ENCODE measurements at regions not wholly inside any gene's neighbourhood (a gene's known extent, or its start where the extent isn't known, plus 50 kb on each side); places are given as distances from the start of the nearest gene placed in this dataset.

GRCh38 chr16:17683281-17683680 lies 212.5 kb upstream of the XYLT1 start:
- no peak for TF ChIP-seq EP300 (IDR thresholded peaks at IDR 0.05)
- TF ChIP-seq POLR2A (IDR thresholded peaks at IDR 0.05): no peak
- TF ChIP-seq CTCF (IDR thresholded peaks at IDR 0.05): no peak
- H3K4me1 ChIP-seq (ENCODE audit: insufficient read depth): no peaks in the 10 kb centered on the region
- WGBS, 3 donors: 25 to 38% (median 31%) methylated on average over 3 of the region's 3 CpGs
- no peaks in the 10 kb centered on the region for H3K36me3 ChIP-seq
- intact Hi-C loops (cut with DNase I): no loop called here
- H3K9me3 ChIP-seq: no peaks in the 10 kb centered on the region
- H3K27me3 ChIP-seq: no peaks in the 10 kb centered on the region
- no peak overlapping the region for H3K4me3 ChIP-seq
- no peak for DNase-seq
- no peak overlapping the region for H3K27ac ChIP-seq

GRCh38 chr16:17676171-17676570 lies 205.4 kb upstream of the XYLT1 start:
- H3K4me1 ChIP-seq (ENCODE audit: insufficient read depth): no peaks in the 10 kb centered on the region
- H3K9me3 ChIP-seq: no peaks in the 10 kb centered on the region
- H3K27me3 ChIP-seq: no peaks in the 10 kb centered on the region
- intact Hi-C loops (cut with DNase I): no loop called here
- no peak for TF ChIP-seq EP300 (IDR thresholded peaks at IDR 0.05)
- H3K36me3 ChIP-seq: no peaks in the 10 kb centered on the region
- H3K4me3 ChIP-seq: no peak overlapping the region
- no peak overlapping the region for H3K27ac ChIP-seq
- WGBS, 3 donors: 92 to 94% (median 93%) methylated on average over 3 of the region's 3 CpGs
- no peak for DNase-seq

- Histone ChIP-seq H3K4me1 (ENCODE audit: insufficient read depth) (no peaks in the 10 kb centered on the region), H3K36me3 (no peaks in the 10 kb centered on the region), H3K27me3 (no peaks in the 10 kb centered on the region), H3K9me3 (no peaks in the 10 kb centered on the region), H3K27ac (no peak overlapping the region), H3K4me3 (no peak overlapping the region)
- 52 to 64% (median 55%) methylated on average over 3 of the region's 3 CpGs for WGBS, 3 donors
- TF ChIP-seq POLR2A (IDR thresholded peaks at IDR 0.05) (no peak), EP300 (IDR thresholded peaks at IDR 0.05) (no peak), CTCF (IDR thresholded peaks at IDR 0.05) (no peak)
- no peak for DNase-seq
- intact Hi-C loops (cut with DNase I): no loop called here
Observed at GRCh38 chr16:17668386-17668785, 197.6 kb upstream of the XYLT1 start.

GRCh38 chr16:17666293-17666692 lies 195.5 kb upstream of the XYLT1 start:
- intact Hi-C loops (cut with DNase I): no loop called here
- 72 to 78% (median 77%) methylated on average over 3 of the region's 3 CpGs for WGBS, 3 donors
- no peak for DNase-seq
- H3K4me3 ChIP-seq: no peak overlapping the region
- TF ChIP-seq CTCF (IDR thresholded peaks at IDR 0.05) (no peak), EP300 (IDR thresholded peaks at IDR 0.05) (no peak), POLR2A (IDR thresholded peaks at IDR 0.05) (no peak)
- H3K9me3 ChIP-seq: no peaks in the 10 kb centered on the region
- no peaks in the 10 kb centered on the region for H3K36me3 ChIP-seq
- H3K4me1 ChIP-seq (ENCODE audit: insufficient read depth): no peaks in the 10 kb centered on the region
- no peaks in the 10 kb centered on the region for H3K27me3 ChIP-seq
- no peak overlapping the region for H3K27ac ChIP-seq

GRCh38 chr16:17658881-17659280 lies 188.1 kb upstream of the XYLT1 start:
- H3K4me1 ChIP-seq (ENCODE audit: insufficient read depth): no peaks in the 10 kb centered on the region
- H3K36me3 ChIP-seq: no peaks in the 10 kb centered on the region
- WGBS, 3 donors: 51 to 66% (median 57%) methylated on average over 3 of the region's 3 CpGs
- H3K27me3 ChIP-seq: no peaks in the 10 kb centered on the region
- DNase-seq: no peak
- no peaks in the 10 kb centered on the region for H3K9me3 ChIP-seq
- H3K27ac ChIP-seq: no peak overlapping the region
- no peak overlapping the region for H3K4me3 ChIP-seq
- intact Hi-C loops (cut with DNase I): loop anchor here in 1 of 4 donors (10.0 kb wide), 1 partner anchor 56 kb away; no protein-coding TSS in a partner anchor
- no peak for TF ChIP-seq POLR2A (IDR thresholded peaks at IDR 0.05)
- no peak for TF ChIP-seq EP300 (IDR thresholded peaks at IDR 0.05)
- TF ChIP-seq CTCF (IDR thresholded peaks at IDR 0.05): no peak

Data from ovary (tissue), 7 donors.